GM21367 (cell line): ENCODE measurements at regions not wholly inside any gene's neighbourhood (a gene's known extent, or its start where the extent isn't known, plus 50 kb on each side); places are given as distances from the start of the nearest gene placed in this dataset.
"Not testable (repeated sequence)": the region's sequence is repeated elsewhere in the genome, so short reads cannot be mapped to it uniquely, and the experiment has no call there.

Experiments
- ATAC-seq: cut with Tn5 transposase; IDR thresholded peaks from one replicate; pipeline ENCODE4 v1.9.1; 2021; ENCODE audit not compliant: unreplicated experiment

DNA sequence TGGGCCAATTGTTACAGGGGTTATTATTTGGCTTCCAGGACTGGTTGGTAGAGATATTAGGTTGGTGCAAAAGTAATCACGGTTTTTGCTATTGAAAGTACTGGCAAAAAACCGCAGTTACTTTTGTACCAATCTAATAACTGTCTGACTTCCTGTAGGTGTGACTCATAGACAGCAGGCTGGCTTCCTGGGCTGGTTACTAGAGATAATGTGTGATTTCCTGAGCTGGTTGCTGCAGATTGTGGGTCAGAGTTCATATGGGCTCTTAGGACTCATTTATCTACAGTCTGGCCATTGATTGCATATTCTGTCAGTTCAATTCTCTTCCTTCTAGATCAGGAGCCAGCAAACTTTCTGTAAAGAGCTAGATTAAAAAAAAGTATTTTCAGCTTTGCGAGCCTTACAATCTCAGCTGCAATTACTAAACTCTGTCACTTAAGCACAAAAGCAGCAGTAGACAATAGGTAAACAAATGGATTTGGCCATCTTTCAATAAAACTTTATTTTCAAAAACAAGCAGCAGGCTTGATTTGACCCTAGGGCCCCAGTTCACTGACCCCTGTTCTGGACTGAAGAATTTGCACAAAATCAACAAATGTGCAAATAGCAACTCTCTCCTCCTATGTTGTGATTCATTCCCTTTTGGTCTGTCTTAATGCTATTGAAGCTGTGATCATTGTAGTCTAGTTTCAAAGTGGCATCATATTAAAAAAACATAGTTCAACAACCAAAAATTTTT, 50.8 kb upstream of the BOD1L1 start:
- ATAC-seq: no peak

DNA sequence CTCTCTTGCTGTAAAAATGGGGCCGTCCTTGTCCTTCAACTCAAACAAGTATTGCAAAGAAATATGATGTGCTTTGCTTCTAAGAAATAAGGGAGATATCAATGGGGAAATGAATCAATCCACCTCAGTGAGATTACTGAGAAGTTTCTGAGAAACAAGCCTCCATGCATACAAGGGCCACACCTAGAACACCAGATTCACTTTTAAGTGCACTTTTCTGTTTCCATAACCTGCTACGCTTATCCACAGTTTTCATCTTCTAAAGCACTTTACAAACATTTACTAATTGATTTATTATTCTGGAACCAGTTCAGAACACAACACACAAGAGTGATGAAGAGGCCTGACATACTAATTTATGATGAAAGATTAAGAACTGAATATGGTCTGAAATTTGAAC, 54.0 kb upstream of the BOD1L1 start:
- no peak for ATAC-seq

DNA sequence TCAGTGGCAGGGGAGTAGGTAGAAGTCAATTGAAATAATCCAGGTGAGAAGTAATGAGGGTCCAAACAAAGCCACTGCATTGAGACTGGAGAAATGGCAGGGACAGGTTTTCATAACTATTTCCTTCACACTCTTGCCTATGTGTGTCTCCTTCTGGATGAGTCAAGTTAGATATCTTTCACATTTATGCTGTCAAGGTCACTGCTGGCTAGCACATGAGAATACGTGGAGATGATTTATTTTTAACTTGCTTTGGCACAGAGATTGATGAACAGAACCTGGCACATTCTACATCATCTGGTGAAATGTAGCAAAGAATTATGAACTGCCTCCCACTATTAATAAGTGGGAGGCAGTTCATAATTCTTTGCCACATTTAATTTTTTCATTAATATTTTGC, 66.7 kb upstream of the BOD1L1 start:
- no peak for ATAC-seq

DNA sequence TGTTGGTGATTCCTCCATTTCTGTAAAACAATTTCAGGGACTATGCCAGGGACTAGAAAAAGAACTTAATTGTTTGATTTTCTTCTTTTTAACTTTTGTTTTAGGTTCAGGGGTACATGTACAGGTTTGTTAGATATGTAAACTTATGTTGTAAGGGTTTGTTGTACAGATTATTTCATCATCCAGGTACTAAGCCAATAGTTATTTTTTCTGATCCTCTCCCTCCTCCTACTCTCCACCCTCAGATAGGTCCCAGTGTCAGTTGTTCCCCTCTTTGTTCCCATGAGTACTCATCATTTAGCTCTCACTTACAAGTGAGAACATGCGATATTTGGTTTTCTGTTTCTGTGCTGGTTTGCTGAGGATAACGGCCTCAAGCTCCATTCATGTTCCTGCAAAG, 70.8 kb upstream of the BOD1L1 start:
- ATAC-seq: no peak

DNA sequence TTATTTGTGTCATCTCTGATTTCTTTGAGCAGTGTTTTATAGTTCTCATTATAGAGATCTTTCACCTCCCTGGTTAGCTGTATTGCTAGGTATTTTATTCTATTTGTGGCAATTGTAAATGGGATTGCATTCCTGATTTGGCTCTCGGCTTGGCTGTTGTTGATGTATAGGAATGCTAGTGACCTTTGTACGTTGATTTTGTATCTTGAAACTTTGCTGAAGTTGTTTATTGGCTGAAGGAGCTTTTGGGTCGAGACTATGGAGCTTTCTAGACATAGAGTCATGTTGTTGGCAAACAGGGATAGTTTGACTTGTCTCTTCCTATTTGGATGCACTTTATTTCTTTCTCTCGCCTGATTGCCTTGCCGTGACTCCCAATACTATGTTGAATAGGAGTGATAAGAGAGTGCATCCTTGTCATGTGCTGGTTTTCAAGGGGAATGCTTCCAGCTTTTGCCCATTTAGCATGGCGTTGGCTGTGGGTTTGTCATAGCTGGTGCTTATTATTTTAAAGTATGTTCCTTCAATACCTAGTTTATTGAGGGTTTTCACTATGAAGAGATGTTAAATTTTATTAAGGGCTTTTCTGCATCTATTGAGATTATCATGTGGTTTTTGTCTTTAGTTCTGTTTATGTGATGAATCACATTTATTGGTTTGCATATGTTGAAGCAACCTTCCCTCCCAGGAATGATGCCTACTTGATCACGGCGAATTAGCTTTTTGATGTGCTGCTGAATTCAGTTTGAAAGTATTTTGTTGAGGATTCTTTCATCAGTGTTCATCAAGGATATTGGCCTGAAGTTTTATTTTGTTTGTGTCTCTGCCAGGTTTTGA, 72.7 kb upstream of the BOD1L1 start:
- no peak for ATAC-seq

DNA sequence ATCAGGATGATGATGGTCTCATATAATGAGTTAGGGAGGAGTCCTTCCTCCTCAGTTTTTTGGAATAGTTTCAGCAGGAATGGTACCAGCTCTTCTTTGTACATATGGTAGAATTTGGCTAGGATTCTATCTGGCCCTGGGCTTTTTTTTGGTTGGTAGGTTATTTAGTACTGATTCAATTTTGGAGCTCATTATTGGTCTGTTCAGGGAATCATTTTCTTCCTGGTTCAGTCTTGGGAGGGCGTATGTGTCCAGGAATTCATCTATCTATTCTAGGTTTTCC, 73.3 kb upstream of the BOD1L1 start:
- not testable (repeated sequence) for ATAC-seq

DNA sequence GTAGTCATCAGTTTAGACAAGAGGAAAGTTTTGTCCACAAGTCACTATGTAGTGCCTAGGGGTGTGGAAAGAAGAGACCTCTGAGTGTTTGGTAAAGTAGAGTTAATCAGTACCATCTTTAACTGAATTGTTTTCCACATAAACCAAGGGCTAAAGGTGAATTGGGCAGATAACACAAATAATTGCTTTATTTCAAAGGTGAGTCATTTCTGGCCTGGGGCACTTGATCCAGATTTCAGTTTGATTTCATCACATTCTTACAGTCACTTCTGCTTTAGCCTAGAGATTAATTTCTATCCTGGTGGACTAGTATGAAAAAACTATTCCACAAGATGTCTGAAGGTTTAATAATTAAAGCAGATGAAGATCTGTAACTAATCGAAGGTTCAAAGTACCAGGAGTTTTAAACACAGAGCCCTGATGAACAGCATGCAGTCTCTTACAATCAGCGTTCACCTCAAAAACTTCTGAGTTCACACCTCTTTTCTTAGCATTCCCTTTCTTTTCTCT, 74.5 kb upstream of the BOD1L1 start:
- ATAC-seq: no peak

DNA sequence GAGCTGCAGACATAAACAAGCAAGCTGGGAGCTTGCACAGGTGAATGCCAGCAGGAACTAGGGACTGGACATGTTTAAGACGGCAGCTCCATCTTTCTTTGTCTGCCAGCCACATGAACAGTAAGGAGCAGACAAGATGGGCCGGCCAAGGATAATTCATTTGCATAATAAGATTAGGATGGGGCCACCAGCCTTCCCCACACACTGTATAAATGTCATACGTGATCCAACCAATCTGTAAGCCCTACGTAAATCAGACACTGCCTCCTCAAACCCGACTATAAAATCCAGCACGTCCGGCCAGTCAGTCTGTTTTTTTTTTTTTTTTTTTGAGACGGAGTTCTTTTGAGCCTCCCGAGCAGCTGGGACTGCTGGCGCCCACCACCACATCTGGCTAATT, 75.6 kb upstream of the BOD1L1 start:
- ATAC-seq: no peak

DNA sequence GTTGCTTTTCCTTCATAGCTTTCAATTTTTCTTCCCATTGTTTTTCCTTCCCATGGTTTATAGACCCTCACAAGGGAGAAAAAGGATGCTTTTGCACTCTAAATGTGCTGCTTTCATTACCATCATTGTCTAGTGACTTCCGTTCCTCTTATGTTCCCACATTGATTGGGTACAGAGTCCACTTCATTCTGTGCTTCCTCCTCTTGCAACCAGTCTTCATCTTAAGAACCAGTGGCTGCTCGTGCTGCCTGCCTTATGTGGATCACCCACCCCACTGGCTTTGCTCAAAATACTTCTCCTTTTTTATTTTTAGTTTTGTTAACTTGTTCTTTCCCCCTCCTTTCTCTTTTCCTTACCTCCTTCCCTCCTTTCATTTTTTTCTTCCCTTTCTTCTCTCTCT, 76.5 kb upstream of the BOD1L1 start:
- no peak for ATAC-seq

DNA sequence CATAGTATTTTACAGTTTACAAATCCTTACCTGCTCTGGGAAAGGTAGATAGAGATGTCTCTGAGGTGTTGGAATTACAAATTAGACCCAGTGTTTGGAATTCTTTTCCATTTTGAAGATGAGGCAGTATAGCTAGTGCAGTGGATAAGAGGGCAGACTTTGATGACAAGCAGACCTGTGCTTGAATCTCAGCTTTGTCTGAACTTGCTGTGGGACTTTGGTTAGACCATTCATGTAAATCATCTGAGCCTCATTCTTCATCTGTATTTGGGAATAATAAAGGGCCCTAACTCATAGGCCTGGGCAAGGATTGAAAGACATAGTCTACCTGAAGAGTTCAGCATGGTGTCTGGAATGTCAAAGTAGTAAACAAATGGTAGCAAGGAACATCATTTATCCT, 77.2 kb upstream of the BOD1L1 start:
- no peak for ATAC-seq

DNA sequence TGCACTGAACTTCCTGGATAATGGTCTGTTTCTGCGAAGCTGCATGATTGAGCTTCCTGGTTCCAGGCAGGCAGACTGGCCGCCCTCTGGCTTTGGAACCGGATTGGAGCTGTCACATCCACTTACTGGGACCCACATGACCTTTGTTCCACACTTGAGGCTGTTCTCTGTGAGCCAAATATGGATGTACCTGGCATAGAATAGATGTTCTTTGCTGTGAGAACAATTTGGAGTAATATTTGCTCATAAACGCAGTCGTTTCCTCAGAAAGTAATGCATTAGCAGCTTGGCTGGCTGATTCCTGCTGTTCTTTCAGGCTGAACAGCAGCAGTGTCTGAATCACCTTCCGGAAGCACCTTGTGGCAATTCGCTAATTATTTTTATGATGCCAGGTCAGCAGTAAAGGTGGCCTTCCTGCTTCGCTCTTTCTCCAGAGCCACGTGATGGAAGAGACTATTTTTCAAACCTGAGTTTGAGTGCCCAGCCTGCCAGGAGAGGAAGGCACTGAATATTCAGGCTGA, 78.1 kb upstream of the BOD1L1 start:
- ATAC-seq: no peak

DNA sequence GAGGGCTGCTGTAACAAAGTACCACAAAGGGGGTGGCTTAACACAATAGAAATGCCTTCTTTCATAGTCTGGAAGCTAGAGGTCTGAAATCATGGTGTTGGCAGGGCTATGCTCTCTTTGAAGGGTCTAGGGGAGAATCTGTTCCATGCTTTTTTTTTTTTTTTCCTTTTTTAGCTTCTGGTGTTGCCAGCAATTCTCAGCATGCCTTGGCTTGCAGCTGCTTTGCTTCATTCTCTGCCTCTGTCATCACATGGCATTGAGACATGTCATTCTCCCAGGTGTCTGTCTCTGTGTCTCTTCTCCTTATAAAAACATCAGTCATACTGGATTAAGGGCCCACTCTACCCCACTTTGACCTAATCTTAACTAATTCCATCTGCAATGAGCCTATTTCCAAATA, 78.6 kb upstream of the BOD1L1 start:
- no peak for ATAC-seq

DNA sequence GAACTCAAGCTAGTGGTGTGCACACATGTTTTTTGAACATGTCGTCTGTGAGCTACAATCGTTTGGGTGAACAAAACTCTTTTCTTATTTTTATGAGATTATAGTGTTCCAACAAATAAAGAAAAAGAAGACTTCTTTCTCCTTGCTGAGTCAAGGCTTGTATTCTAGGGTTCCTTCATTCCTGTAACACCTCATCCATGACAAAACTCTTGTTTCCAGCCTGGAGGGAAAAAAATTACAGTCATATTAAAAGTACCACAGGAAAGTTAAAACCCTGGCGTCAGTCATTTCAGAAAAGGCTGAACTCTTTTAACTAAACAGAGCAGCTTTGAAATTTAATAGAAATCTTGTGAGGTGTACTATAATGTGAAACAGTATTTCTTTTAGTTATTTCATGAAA, 79.2 kb upstream of the BOD1L1 start:
- no peak for ATAC-seq

DNA sequence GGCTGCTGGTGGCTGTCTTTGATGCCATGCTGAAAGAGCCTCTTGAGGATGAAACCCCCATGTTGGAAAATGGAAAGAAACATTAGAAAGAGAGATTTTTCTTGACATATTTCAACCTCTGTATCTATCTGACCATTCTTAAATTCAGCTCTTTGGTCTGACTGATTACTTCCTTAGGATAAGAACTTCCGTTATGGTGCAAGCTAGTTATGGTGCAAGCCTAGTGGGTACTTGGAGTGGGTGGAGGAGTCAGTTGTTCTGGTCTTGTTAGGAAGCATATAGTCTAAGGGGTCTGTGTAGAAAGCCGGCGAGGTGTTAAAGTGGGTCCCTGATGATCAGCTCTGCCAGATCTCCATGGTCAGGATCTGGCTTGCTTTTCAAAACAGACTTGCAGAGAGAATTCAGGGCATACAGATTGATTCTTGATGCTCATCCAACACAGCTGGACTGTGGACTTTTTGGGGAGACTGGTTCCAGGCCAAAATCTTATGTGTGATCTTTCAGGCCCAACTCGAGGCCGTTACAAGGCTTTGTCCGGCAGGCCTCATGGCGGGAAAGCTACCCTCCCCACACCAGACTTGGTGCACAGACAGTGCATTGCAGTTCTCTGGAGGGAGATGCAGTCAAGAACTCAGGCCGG, 82.8 kb upstream of the BOD1L1 start:
- ATAC-seq: no peak

DNA sequence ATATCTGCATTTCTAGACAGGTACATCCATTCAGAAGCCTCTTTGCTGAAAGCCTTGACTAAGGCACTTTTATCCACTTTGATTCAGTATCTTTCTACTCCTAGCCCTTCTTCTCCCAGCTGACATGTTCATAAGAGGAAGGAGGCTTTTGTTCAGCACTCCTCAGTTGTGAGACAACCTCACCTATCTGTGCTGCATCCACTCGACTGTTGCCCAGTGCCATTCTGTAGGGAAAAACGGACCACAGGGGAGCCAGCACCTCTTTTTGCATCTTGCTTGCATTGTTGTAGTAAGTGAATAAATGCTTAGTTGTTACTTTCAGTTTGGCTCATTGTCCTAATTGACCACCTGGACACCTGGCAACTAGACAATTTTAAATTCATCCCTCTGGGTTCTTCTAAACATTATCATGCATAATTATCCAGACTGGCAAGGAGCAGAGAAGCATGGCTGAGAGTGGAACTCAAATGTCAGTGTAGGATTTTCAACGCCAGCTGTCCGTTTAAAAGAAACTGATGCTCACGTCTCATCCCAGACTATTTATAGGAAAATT, 83.8 kb upstream of the BOD1L1 start:
- no peak for ATAC-seq

DNA sequence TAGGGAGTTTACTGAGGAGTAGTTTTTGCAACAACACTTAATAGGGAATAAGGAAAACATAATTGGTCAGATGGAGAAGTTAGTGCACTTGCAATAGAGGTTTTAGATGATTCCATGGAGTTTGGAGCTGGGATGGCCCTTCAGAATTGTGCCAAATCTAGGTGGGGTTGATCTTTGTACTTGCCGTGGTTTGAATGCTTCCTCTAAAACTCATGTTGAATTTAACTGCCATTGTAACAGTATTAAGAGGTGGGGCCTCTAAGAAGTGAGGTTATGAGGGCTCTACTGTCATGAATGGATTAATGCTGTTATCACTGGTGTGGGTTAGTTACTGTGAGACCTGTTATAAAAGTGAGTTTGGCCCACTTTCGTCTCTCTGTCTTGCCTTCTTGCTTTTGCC, 94.4 kb upstream of the BOD1L1 start:
- ATAC-seq: no peak

DNA sequence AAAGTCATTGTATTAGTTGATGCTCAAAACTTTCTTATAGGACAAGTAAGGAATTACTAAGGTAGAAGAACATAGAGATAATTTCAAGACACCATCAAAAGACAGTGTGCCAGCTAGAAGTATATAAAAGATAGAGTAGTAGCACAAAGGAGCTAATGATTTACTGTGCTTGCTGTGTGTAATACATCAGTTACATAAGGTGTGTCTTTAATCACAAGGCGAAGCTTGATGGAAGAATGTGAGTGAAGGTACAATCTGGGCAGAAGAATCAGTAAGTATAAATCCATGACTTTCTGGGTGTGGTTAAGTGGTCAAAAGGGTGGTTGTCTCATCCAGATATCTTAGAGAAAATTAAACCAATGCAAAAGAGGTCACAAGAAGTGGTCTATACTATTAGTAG, 95.1 kb upstream of the BOD1L1 start:
- no peak for ATAC-seq

DNA sequence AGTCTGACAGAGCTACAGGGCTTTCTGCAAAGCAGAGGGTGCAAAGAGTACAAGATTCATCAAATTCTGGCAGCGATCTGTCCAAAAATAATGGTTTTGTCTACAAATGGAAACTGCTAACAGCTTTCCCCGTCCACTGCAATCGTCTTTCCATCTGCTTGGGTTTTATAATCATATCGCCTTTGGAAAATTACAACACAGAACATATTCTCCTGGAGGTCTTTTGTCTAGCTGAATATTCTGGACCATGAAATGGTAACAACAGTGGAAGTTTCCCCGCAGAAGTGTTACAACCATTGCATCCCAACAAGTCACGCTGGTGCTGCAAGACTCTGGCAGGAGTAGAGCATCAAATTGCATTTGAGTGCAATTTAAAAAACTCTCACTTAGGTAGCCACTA, 101.2 kb upstream of the BOD1L1 start:
- ATAC-seq: no peak

DNA sequence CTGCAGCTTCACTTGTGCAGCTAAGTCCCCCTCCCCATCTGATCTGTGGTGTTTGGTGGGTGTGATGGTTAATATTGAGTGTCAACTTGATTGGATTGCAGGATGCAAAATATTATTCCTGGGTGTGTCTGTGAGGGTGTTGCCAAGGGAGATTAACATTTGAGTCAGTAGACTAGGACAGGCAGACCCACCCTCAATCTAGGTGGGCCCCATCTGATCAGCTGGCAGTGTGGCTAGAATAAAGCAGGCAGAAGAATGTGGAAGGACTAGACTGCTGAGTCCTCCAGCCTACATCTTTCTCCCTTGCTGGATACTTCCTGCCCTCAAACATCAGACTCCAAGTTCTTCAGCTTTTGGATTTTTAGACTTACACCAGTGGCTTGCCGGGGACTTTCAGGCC, 103.5 kb upstream of the BOD1L1 start:
- ATAC-seq: no peak

DNA sequence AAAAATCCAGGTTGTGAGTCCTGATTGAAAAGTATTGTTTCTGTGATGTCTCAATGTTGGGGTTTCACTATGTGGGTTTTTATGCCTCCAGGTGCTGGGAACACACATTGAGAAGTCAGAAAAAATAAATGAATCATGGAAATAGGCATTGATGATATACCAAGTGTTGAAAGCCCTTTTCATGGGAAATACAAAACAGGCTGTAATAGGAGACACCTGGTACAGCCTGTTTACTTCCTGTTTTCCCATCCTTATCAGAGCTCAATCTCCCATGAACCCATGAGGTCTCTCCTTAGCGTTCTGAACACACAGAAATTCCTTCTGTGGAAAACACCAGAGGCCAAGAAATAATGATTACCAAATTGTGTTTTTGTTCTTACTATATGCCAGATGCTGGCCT, 106.3 kb upstream of the BOD1L1 start:
- ATAC-seq: no peak

DNA sequence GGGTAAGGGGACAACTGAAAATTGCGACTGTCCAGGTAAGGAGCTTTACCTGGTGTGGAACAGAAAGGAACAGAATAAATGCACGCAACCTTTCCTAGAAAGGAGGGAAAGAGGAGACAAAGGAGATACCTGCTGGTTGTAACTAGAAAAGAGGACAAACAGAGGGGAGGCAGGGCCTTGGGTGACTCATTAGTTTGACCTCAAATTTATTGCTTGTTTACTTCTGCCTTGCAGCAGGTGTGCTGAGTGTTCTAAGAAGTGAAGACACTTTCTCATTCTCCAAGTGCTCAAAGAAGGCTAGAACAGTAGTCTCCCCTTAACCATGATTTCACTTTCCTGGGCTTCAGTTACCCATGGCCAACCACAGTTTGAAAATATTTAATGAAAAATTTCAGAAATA, 123.1 kb upstream of the BOD1L1 start:
- no peak for ATAC-seq

DNA sequence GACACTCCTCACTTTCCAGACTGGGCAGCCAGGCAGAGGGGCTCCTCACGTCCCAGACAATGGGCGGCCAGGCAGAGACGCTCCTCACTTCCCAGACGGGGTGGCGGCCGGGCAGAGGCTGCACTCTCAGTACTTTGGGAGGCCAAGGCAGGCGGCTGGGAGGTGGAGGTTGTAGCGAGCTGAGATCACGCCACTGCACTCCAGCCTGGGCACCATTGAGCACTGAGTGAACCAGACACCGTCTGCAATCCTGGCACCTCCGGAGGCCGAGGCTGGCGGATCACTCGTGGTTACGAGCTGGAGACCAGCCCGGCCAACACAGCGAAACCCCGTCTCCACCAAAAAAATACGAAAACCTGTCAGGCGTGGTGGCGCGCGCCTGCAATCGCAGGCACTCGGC, 134.1 kb upstream of the BOD1L1 start:
- ATAC-seq: not testable (repeated sequence)
